C1 segment of cervical spinal cord (tissue), 14 donors: ENCODE measurements at regions not wholly inside any gene's neighbourhood (a gene's known extent, or its start where the extent isn't known, plus 50 kb on each side); places are given as distances from the start of the nearest gene placed in this dataset.
A peak's percentile ranks its signal among the peaks of the same experiment; 100 is the strongest.
"Not testable (repeated sequence)": the region's sequence is repeated elsewhere in the genome, so short reads cannot be mapped to it uniquely, and the experiment has no call there.

Source experiments
- DNase-seq, 14 donors: peaks; one replicate each; lab custom pipeline; 2025; lab: John Stamatoyannopoulos, UW

DNA sequence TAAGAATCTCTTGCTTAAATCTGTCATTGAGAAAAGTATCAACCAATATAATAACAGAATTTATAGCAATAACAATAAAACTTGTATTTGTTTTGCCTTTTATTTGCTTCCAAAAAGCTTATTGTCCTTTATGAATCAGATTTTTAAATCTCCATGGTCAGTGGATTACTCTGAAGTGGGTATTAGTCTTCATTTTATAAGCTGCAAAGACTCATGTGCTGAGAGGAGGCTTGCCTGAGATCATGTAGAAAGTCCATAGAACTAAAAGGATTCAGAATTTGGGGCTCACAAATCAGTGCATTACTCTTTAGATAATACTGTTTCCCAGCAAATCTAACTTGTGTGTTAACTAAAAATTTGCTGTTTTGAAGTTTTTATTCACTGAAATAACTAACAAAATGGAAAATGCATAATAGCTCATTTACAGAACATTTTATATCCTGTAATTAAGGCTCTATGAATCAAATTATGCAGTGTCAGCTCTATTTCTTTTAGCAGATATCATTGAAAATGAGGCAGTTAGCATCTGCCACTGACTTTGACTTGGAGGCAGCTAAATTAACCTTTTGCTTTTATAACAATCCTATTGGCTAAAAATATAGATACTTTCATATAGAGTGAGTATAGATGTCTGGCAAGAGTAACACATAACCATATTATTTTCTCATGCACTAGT lies 781.1 kb upstream of the CITED2 start:
- DNase-seq, result no peak

DNA sequence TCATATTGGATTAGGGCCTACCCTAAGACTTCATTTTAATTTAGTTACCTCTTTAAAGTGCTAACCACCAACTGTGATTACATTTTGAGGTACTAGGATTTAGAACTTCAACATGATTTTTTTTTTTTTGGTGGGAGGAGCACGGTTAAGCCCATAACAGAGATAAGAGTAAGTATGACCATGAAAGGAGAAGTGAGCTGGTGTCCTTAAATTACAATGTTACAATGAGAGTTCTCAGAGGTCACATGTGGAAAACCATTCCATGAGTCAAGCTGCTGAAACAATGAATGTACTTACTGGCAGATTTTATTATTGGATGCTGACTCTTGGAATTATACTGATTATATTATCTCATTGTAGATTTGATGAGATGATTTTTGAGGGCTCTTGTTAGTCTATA lies 779.3 kb upstream of the CITED2 start:
- no peak for DNase-seq

DNA sequence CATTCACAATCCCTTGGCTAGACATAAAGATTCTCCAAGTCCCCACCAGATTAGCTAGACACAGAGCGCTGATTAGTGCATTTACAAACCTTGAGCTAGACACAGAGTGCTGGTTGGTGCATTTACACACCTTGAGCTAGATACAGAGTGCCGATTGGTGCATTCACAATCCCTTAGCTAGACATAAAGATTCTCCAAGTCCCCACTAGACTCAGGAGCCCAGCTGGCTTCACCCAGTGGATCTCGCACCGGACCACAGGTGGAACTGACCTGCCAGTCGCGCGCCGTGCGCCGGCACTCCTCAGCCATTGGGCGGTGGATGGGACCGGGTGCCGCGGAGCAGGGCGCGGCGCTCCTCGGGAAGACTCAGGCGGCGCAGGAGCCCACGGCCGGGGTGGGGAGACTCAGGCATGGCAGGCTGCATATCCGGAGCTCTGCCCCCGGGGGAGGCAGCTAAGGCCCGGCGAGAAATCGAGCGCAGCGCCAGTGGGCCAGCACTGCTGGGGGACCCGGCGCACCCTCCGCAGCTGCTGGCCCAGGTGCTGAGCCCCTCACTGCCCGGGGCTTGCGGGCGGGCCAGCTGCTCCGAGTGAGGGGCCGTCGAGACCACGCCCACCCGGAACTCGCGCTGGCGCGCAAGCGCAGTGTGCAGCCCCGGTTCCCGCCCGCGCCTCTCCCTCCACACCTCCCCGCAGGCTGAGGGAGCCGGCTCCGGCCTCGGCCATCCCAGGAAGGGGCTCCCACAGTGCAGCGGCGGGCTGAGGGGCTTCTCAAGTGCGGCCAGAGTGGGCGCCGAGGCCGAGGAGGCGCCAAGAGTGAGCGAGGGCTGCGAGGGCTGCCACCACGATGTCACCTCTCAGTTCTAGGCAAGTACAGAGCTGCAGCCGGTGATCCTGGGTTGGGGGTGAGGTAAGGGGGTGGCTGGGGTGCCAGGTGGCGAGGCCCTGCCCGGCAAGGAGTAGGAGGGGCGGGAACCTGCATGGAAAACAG lies 773.7 kb upstream of the CITED2 start:
- not testable (repeated sequence) for DNase-seq

DNA sequence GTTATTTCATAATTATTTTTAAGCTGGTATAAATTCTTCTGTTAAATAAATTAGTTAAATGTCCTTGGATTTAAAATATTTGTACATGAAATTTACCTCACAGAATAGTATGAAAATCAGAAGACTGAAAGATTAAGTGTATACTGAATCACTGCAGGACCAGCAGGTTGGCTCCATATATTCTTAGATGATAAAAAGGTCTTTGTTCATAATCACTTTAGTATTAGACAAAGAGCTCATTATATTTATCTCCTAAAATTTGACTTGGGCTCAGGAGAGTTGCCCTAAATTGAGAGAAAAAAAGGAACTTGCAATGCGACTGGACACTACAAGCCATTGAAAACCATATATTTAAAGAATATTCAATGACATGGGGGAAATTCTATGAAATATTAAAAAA lies 766.4 kb upstream of the CITED2 start:
- DNase-seq, result no peak

DNA sequence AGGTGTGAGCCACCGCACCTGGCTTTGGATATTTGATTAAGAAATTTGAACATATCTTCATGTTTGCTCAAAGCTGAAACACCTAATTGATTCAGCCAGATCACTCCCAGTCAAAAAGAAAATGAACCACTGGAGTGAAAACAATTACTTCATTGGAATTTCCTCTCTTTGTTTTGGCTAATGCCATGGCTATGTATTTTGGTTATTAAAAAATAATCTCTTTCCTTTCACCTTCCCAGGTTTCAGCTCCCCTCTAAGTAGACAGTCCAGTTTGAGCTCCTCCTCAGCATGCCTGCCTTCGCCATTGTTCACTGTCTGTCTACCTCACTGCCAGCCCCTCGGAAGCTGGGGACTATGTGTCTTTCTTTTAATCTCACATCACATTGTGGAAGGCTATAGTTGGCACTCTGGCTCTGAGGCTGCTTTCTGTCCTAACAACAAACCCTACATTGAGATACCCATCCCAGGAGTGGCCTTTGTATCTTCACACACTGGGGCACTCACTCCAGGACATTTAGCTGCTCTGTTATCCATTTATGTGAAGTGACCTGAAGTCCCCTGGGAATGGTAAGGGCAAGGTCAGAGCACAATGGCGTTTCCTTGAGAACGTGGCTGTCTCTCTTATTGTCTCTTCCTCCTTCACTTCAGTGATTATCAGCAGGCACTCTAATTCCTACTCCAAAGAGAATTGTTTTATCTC lies 764.0 kb upstream of the CITED2 start:
- DNase-seq, result no peak

DNA sequence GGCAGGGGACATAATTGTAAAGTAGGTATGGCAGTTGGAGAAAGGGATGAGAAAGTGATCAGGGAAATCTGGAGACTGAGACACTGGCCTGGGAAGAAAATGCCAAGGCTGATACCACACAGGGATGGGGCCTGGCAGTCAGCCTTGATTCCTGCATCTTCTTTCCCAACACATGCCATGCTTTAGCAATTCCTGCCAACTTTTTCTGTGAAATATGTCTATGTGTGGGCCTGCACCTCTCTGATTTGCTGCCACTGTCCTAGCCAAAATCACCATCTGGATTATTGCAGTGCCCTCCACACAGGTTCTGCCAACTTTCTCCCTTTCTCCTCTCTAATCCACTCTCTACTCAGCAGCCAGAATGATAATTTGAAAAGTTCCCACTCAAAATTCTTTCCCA lies 759.8 kb upstream of the CITED2 start:
- peak in 1 of 14 donors; percentile 49 for DNase-seq

DNA sequence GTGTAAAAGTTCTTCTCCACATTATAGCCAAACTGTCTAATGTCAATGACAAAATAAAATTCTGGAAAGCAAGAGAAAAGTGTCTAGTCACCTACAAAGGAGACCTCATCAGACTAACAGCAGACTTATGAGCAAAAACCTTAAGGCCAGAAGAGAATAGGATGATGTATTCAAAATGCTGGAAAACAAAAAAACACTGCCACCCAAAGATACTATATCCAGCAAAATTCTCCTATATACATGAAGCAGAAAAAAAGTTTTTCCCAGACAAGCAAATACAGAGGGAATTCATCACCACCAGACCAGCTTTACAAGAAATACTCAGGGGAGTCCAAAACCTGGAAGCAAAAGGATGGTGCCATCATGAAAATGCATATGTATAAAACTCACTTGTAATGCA lies 755.6 kb upstream of the CITED2 start:
- no peak for DNase-seq

DNA sequence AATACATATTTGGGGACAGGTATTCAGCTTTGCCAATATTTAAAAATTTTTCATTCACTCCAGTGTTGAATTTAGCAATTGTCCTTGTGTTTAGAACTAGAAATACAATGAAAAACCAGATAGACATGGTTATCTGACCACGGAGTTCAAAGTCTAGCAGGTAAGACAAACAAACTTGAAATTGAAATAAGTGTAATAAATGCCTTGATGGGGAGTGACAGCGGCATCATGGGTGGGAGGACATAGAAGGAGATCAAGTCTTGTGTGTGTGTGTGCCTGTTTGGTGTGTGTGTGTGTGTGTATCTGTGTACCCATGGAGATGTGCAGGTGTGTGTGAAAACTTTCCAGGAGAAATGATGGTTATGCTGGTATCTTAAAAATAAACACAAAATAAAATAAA lies 750.0 kb upstream of the CITED2 start:
- DNase-seq, result no peak

DNA sequence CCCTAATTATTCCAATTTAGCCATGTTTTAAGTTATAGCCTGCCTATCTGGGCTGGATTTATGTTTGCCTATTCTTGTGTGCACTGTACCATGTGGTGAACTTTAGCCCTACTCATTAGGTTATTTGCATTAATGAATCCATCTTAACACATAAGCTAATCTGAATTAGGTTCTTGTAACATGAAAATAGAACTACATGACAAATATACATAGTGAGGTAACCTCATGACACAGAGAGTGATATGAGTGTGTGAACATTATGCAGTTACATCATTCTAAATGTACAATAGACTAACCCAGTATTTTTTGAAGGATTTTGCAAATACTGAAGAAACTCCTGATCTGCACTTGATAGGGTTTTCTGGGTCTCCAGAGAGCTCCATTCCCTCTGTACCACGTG lies 733.7 kb upstream of the CITED2 start:
- no peak for DNase-seq

DNA sequence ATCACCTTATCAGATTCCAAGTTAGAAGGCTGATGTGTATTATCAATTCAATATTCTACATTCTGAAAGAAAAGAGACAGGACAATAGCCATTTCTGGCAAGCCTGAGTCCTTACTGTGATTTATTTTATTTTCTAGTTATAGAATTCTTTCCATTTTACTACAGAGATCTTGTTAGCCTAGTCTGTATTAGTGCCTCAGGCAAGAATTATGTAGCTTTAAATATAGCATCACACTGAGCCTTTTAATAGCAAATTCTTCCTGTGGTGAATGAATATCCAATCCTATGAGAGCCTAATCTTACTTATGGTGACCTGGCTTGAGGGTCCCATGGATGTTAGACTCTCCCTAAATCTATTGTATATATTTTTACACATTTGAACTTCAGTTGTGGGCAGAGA lies 732.8 kb upstream of the CITED2 start:
- DNase-seq, result no peak

DNA sequence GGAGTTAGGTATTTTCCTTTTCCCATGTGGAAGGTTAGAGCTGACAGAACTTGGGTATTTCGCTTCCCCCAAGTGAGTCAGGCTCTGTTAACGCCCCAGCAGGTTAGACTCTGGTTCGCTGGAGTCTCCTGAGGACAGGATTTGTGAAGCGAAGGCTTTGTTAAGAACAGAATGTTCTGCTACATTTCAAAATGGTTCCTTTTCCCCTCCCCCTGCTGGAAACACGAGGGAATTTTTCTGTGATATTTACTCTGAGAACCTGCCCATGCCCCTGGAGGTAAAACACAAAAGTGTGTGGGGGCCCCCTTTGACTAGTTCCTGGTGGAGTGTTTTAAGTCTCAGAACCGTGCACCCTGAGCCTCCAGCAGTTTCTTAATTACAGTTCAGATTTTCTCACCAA lies 731.4 kb upstream of the CITED2 start:
- DNase-seq, result no peak

DNA sequence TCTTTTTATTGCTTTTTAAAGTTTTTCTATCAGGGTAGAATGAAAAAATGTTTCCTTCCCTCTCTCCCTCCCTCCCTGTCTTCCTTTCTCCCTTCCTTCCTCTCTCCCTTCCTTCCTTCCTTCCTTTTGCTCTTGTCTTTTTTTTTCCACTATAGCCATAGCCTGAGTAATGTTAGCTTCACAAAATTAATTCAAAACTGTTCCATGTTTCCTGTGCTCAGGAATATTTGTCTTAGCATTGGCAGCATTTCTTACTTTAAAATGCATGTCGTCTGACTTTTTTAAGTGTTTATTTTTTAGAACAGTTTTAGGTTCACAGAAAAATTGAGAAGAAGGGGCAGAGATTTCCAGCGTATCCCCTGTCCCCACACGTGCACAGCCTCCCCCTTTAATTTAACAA lies 730.8 kb upstream of the CITED2 start:
- DNase-seq, result no peak

DNA sequence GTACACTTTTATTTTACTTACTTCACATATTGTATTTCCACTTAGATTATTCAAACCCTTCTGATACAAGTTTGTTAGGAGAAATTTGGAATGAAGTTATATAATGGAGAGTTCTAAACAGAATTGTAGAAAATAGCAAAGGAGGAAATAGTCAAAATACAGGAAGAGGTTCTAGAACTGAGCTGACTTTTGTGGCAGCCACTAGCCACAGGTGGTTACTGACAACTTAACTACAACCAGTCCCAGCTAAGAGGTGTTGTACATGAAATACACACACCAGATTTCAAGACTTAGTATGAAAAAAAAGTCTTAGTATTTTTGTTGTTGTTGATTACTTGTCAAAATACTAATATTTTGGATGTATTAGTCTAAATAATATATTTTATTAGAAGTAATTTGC lies 727.4 kb upstream of the CITED2 start:
- DNase-seq, result no peak

DNA sequence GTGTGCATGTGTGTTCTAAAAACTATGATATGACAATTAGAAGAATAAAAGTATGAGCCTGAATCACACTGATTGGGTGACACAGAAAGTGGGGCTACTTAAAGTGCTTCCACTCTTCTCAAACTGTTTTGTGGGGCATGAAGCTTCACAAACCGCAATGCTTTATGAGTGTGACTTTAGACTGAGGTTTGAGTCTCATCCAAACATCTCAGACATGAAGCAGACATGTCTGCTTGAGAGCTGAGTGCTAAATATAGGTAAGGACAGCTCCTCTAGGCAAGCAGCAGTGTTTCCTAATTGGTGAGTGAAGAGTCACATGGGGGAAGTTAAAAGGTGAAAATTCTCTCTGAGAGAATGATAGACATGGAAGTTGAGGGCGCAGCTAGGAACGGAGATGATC lies 726.9 kb upstream of the CITED2 start:
- no peak for DNase-seq

DNA sequence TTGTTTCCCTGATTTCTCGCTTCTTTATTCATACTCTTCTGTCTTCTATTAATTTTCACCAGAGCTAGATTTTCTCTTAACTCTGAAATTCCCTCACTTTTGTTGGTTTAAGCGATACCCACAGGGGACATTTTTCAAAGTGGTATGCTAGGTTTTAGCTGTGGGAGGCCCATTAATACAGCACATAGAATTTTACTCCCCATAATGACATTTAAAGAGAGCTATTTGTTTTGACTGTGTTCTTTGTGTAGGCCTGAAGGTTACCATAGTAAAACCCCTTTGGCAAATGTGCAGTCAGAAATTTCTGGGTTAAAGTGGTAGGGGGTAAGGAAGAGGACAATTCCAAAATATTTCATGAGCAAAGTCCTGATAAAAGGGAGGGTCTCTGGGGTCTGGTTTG lies 721.1 kb upstream of the CITED2 start:
- no peak for DNase-seq

DNA sequence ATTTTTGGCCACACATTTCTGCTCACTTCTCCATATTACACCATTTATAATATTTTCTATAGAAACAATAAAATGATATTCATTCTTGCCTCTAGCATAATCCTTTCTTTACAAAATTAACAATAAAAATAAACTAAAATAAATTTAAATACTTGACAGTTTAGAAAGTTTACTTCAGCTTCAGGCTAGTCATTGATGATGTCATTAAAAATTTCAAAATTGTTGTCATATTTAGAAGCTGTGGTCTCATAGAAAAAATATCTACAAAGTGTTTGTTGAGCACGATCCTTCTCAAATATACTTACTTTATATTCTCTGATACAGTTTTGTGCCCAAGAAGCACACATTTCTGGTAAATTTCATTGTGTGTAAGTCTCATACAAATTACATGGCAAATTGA lies 717.4 kb upstream of the CITED2 start:
- no peak for DNase-seq

DNA sequence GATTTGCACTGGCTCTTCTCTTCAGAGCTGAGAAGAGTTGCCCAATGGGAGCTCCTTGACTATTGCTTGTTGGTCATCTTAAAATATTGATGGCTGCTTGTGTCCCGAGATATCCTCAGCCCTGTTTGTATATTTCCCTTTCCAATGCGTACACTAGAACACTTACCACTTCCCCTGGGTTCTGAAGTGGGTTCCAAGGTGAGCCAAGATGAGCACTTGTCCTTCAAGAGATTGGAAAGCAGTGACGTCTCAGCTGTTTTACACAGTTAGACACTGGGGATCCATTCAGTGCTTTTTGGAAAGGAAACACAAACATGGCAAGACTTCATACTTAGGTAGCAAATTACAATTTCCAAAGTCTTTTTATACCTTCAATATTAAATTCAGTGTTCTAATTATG lies 716.4 kb upstream of the CITED2 start:
- DNase-seq, result no peak

DNA sequence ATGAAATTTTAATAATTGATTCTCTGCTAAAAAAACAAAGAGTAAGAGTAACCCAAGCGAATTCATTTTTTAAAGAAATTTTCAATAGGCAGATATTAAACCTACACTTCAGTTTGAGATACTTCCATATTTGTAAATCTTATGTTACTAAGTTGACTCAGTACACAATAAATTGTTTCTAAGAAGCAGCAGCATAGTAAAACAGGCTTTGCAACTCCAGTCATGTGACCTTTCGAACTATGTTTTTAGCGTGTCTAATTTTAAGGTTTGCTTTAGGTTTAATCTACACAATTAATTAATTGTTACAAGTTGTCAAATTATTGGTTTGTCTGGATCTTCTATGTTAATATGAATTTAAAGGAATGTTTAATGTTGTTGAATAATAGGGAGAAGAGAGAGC lies 708.9 kb upstream of the CITED2 start:
- DNase-seq, result no peak

DNA sequence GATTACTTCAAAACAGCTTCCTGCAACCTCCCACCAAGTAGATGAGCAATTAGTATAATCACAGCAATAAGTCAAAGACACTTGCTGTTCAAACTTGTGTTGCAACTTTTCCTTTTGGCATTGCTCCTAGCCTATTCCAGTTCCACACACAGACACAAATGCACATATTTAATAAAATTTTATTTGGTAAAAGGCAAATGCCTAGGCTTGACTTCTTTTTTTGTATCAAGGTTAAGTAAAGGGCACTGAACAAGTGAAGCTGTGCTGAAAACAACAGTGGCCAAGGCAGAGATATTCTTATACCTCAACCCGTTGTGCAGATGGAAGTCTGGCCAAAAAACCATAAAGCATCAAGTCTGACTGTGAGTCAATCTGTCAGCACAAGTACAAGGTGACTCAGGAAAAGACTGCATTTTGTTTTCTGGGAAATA lies 708.4 kb upstream of the CITED2 start:
- DNase-seq, result peak in 1 of 14 donors; percentile 27

DNA sequence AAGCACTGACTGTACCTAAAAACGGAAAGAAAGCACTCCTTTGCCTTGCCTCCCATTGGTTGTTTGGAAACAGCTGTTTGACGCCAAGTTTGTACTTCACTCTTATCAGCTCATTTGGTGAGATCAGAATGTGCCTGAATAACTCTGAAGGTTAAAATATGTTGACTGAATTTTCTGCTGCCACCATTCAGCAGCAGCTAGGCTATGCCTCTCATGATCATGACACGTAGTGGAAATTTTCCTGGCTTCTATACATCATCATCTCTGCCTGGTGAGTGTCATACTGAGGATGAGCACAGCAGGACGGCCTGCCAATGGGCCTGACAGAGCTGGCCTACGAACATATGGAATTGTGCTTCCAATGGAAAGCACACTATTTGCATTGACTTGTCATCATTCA lies 704.9 kb upstream of the CITED2 start:
- DNase-seq, result no peak

DNA sequence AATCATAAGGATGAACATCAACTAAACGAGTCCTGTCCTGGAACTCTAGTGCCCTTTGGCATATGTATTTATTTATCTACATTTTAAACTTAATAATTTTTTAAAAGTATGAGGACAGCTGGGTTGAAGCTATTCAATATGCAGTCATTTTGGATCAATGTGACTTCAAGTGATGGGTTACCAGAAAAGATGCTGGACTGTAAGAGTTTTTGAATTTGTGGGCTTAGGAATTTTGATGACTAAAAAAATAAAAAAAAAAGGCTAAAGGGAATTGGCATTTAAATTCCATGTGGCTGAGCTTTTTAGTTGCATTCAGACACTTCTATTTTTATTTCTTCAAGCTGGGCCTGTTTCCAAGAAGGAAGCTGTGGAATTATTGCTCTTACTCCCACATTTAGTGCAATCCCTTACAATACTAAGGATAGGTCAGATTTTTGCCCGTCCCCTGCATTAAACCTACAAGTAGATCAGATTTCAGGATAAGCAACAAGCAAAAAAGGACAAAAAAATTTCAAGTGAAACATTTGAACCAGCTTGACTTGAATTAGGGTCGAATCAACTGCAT lies 704.2 kb upstream of the CITED2 start:
- no peak for DNase-seq
